ENCODE measurements at regions not wholly inside any gene's neighbourhood (a gene's known extent, or its start where the extent isn't known, plus 50 kb on each side); places are given as distances from the start of the nearest gene placed in this dataset.

- Histone ChIP-seq H3K4me1 (no peaks in the 10 kb centered on the region), H3K27ac (no peak overlapping the region), H3K4me3 (no peak overlapping the region), H3K27me3 (peaks cover 0 to 4% (median 0%) of the 10 kb centered on the region in 3 donors), H3K9me3 (no peaks in the 10 kb centered on the region), H3K36me3 (no peaks in the 10 kb centered on the region)
- no peak for ATAC-seq
- DNase-seq, result no peak
- intact Hi-C loops (cut with DNase I; ENCODE audit: low total_unique reads) (no loop called here), in situ Hi-C loops (cut with MboI; ENCODE audit: low sequenced_read_pairs in 4 of 4) (no loop called here)
- TF ChIP-seq POLR2A (IDR thresholded peaks at IDR 0.05), result no peak
- no peak for TF ChIP-seq CTCF (IDR thresholded peaks at IDR 0.05 in 4 of 5, conservative IDR thresholded peaks at IDR 0.05 in 1 of 5)
Observed at GRCh38 chrX:107398115-107398514, 51.3 kb upstream of the FRMPD3 start.
